ENCODE measurements at regions not wholly inside any gene's neighbourhood (a gene's known extent, or its start where the extent isn't known, plus 50 kb on each side); places are given as distances from the start of the nearest gene placed in this dataset.

DNA sequence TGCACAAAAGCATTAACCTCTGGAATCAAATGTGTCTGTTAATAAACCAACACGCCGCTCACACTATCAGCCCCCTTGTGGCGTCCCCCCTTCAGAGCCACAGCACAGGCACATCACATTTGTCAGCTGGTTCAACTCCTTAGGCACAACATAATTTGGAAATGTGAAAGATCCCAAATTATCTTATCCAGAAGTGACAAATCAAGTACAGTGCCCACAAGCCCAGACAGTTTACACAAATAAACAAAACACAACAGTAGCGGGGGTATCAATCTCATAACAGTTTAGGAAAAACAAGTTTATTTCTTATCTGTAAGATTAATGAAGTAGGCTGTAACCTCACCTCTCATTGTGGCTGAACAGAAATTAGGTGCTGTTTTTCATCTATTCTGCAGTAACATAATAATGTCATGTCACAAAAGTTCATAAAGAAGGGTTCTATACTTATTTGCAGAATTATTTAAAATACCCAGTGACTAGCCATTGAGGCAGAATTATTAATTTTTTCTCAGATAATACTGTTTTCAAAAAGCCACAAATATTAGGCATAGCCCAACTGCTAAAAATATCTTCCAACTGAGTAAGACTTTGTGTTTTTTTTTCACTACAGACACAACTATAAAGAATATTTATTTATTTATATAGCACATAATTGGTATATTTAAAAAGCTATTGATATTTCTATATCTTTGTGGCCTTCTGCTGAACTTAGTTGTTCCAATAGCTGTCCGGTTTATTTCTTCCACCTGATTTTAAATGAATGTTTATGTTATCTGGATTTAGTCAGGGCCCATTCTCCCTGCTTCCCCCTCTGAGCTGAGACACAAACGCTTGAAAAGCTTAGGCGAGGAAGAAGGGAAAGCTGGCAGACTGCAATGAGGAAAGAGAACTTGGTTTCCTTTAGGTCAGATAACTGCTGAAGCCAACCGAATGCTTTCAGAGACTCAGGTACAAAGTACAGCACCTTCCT lies 214.7 kb downstream of the QDPR start:
- TF ChIP-seq, protein P1, sequence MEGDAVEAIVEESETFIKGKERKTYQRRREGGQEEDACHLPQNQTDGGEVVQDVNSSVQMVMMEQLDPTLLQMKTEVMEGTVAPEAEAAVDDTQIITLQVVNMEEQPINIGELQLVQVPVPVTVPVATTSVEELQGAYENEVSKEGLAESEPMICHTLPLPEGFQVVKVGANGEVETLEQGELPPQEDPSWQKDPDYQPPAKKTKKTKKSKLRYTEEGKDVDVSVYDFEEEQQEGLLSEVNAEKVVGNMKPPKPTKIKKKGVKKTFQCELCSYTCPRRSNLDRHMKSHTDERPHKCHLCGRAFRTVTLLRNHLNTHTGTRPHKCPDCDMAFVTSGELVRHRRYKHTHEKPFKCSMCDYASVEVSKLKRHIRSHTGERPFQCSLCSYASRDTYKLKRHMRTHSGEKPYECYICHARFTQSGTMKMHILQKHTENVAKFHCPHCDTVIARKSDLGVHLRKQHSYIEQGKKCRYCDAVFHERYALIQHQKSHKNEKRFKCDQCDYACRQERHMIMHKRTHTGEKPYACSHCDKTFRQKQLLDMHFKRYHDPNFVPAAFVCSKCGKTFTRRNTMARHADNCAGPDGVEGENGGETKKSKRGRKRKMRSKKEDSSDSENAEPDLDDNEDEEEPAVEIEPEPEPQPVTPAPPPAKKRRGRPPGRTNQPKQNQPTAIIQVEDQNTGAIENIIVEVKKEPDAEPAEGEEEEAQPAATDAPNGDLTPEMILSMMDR (IDR thresholded peaks at IDR 0.05) = no peak
- no peak for TF ChIP-seq POLR2AphosphoS5 (IDR thresholded peaks at IDR 0.05)
- no peak for TF ChIP-seq POLR2A (IDR thresholded peaks at IDR 0.05)
- TF ChIP-seq EP300 (IDR thresholded peaks at IDR 0.05) = no peak

Data from sigmoid colon (tissue), 4 donors.